Activated naive CD8-positive, alpha-beta T cell treated with anti-CD3 and anti-CD28 coated beads, Interleukin-2, amount 50 U/mL, for 16 hours (primary cell): ENCODE measurements at regions not wholly inside any gene's neighbourhood (a gene's known extent, or its start where the extent isn't known, plus 50 kb on each side); places are given as distances from the start of the nearest gene placed in this dataset.

Source experiments
- DNase-seq: peaks from one replicate; pipeline ENCODE4 v3.0.0-alpha.2; 2020; ENCODE audit warnings: low read depth, low spot score

DNA sequence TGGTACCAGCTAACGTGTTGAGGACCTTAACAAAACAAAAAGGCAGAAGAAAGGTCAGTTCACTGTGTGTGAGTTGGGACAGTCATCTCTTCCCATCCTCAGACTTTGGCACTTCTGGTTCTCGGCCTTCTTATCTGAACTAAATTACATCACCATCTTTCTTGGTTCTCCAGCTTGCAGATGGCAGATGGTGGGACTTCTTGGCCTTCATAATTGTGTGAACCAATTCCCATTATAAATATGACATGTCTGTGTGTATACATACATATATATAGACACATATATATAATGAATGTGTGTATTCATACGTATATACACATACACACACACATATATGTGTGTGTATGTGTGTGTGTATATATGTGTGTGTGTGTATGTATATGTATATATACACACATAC lies 301.2 kb upstream of the TRIB2 start:
- no peak for DNase-seq

DNA sequence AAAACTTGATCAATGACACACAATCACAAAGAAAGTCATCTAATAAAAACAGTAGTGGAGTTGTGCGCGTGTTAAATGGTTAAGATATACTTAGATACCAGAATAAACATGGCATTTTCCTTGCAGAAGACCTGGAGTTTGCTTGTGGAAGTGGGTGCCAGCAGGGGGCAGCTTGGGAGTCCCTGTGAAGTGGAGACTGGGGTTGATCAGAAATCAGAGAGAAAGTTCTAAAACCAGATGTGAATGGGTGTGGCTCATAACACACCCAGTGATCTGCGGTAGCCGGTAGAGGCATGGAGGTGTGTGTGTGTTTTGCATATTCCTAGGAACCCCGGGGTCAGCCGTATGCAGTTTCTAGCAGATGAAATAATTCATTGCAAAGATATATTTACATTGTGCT lies 300.1 kb upstream of the TRIB2 start:
- peak; percentile 12 for DNase-seq

DNA sequence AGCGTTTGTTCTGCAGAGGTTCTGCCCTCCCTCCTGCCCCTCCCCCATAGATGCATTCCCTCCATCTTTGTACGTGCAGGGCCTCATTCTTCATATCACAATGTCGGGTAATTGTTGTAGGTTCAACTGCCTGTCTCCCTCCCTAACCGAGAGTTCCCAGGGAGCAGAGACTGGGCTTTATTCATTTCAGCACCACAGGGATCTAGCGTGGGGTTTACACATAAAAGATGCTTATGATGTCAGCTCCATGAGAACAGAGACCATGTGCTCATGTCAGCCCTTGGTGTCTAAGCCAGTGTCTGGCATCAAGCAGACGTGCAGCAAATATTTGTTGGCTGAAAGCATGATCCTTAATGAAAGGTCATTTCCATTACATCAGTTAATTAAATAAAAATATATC lies 298.9 kb upstream of the TRIB2 start:
- no peak for DNase-seq

DNA sequence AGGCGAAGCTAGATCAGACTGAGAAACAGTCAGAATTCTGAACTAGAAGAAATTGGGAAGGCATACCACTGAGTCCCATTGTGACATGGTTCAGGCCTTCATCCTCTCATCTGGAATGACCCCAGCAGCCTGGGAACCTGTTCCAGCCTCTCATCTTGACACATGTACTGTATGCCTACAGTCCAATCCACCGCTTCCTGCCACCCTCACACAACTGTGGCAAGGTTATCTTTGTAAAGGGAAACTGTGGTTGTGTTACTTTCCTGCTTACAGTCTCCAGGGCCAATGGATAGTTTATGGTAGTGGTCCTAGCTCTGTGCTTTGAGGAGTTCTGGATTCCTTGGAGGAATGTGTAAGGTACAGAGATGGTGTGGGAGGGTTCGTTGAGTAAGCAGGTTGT lies 296.9 kb upstream of the TRIB2 start:
- no peak for DNase-seq

- no peak for DNase-seq
Measured at GRCh38 chr2:12421046-12421445, 295.7 kb upstream of the TRIB2 start.

- DNase-seq: no peak
Measured at GRCh38 chr2:12424219-12424618, 292.5 kb upstream of the TRIB2 start.

DNA sequence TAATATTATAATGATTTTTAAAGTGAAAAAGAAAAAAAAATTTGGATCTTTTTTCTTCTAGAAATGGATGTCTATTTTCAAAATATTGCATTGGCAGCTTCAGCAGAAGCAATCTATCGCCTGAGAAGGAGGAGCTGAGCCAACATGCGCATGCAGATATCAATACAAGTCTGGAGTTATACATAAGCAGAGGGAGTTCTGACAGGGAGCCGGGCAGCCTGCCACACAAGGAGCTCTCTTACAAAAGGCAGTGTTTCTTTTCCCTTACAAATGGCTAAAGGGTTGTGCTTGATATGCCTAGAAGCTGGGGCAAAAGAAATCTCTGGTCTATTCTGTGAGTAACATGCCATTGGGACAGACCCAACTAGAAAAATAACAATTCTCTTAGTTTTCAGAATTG lies 291.9 kb upstream of the TRIB2 start:
- no peak for DNase-seq

GRCh38 chr2:12428324-12428723 lies 288.4 kb upstream of the TRIB2 start:
- DNase-seq: no peak

- DNase-seq: no peak
Measured at GRCh38 chr2:12428786-12429185, 287.9 kb upstream of the TRIB2 start.

- DNase-seq: no peak
Measured at GRCh38 chr2:12429779-12430406, 286.8 kb upstream of the TRIB2 start.

- no peak for DNase-seq
Measured at GRCh38 chr2:12430407-12431133, 286.2 kb upstream of the TRIB2 start.

GRCh38 chr2:12432985-12433625 lies 283.6 kb upstream of the TRIB2 start:
- no peak for DNase-seq

DNA sequence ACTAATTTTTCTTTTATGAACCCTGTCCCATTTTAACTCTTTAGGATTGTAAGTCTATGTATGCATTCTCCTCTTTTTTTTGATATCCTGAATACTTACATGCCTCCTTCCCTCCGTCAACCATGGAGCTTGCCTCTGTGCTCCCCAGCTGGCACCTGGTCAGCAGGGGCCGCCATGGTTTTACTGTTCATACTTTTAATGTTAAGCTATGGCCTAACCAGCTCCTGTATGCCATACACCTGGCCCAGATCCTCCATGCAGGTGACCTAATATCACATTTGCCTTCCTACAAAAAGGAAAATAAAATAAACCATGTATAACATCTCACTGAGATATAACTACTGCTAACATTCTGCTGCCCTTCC lies 283.1 kb upstream of the TRIB2 start:
- DNase-seq: no peak

GRCh38 chr2:12434630-12435098 lies 282.1 kb upstream of the TRIB2 start:
- DNase-seq: no peak

GRCh38 chr2:12435430-12436222 lies 281.1 kb upstream of the TRIB2 start:
- DNase-seq: no peak

DNA sequence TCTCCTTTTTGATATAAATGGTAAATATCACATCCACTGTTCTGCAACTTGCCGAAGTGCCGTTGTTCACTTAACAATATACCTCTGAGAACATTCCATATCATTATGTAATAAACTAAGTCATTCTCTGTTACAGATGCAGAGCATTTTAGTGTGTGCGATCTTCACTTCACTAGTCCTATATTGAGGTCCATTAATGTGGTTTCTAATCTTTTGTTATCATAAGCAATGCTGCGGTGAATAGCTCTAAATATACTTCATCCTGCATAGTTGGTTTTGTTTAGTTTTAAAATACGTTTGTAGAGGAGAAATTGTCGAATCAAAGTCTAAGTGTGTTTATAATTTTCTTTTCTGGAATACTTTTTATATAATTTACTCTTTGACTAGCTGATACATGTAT lies 280.3 kb upstream of the TRIB2 start:
- DNase-seq: no peak

GRCh38 chr2:12436935-12437561 lies 279.7 kb upstream of the TRIB2 start:
- no peak for DNase-seq

DNA sequence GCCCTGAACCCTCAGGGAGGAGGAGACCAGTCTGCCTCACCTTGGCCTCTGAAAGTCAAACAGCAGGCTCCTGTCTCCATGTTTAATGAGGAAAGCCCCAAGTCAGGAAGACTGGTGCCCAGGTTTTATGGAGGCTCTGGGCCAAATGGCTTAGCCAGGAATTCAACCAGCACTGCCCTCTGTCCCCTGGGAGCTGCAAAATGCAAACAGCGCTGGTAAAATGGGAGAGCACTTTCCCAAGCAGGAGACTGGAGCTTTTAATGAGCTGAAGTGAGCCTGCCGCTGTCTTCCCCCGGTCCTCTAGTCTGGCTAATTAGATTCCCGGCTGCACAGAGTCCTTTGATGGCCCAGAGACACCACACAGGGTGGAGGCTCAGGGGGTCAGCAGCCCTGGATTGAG lies 276.0 kb upstream of the TRIB2 start:
- DNase-seq: no peak

DNA sequence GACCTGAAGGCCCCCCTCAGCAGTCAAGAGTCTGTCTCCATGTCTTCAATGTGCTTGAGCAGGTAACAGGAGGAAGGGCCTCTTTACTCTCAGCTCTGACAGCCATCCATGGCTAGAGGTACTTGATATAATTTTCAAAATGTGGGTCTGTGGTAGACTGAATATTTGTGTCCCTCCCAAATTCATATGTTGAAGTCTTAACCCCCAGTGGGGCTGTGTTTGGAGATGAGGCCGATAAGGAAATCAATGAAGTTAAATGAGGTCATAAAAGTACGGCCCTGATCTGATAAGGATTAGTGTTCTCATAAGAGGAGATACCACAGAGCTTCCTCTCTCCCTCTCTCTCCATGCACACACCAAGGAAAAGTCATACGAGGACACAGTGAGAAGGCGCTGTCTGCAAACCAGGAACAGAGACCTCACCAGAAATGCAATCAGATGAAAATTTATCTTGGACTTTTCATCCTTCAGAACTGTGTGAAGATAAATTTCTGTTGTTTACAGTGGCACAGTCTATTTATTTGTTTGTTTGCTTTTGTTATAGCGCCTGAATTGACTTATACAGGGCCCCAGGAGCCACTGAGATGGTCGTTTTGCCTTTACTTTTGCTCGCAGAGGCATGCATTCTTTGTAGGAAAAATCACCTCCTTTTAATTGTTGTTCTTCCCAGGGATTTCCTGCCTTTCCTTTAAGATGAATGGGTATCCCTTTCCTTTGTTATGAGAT lies 274.8 kb upstream of the TRIB2 start:
- DNase-seq: no peak

GRCh38 chr2:12442476-12442847 lies 274.3 kb upstream of the TRIB2 start:
- no peak for DNase-seq

- no peak for DNase-seq
Measured at GRCh38 chr2:12448846-12449505, 267.8 kb upstream of the TRIB2 start.
